ENCODE measurements at regions not wholly inside any gene's neighbourhood (a gene's known extent, or its start where the extent isn't known, plus 50 kb on each side); places are given as distances from the start of the nearest gene placed in this dataset.
"Not testable (repeated sequence)": the region's sequence is repeated elsewhere in the genome, so short reads cannot be mapped to it uniquely, and the experiment has no call there.

- no peak for DNase-seq (ENCODE audit: low spot score in 2 of 2)
- FAIRE-seq, result no peak
Observed at GRCh38 chr1:30446508-30446907, 276.9 kb downstream of the MATN1 start.

GRCh38 chr1:30446095-30446494 is 277.3 kb downstream of the MATN1 start:
- no peak for DNase-seq (ENCODE audit: low spot score in 2 of 2)

GRCh38 chr1:30445449-30445848 is 277.9 kb downstream of the MATN1 start:
- no peak for FAIRE-seq
- DNase-seq (ENCODE audit: low spot score in 2 of 2), result no peak

More at GRCh38 chr1:30446095-30446494, 277.3 kb downstream of the MATN1 start:
- no peak for FAIRE-seq

- no peak for DNase-seq (ENCODE audit: low spot score in 2 of 2)
- no peak for FAIRE-seq
Observed at GRCh38 chr1:30444850-30445249, 278.5 kb downstream of the MATN1 start.

- no peak for DNase-seq (ENCODE audit: low spot score in 2 of 2)
Observed at GRCh38 chr1:30444401-30444800, 279.0 kb downstream of the MATN1 start.

GRCh38 chr1:30438274-30438673 is 285.1 kb downstream of the MATN1 start:
- not testable (repeated sequence) for FAIRE-seq

More at GRCh38 chr1:30444401-30444800, 279.0 kb downstream of the MATN1 start:
- FAIRE-seq, result no peak

GRCh38 chr1:30437059-30437576 is 286.3 kb downstream of the MATN1 start:
- DNase-seq (ENCODE audit: low spot score in 2 of 2) (no peak), FAIRE-seq (no peak)

More at GRCh38 chr1:30438274-30438673, 285.1 kb downstream of the MATN1 start:
- DNase-seq (ENCODE audit: low spot score in 2 of 2), result not testable (repeated sequence)

GRCh38 chr1:30427545-30427944 is 295.8 kb downstream of the MATN1 start:
- FAIRE-seq, result no peak
- DNase-seq (ENCODE audit: low spot score in 2 of 2), result no peak

GRCh38 chr1:30425046-30425445 is 298.3 kb downstream of the MATN1 start:
- DNase-seq (ENCODE audit: low spot score in 2 of 2), result no peak
- no peak for FAIRE-seq

GRCh38 chr1:30423570-30423969 is 299.8 kb downstream of the MATN1 start:
- no peak for FAIRE-seq
- no peak for DNase-seq (ENCODE audit: low spot score in 2 of 2)

GRCh38 chr1:30422251-30422650 is 301.1 kb downstream of the MATN1 start:
- no peak for FAIRE-seq
- DNase-seq (ENCODE audit: low spot score in 2 of 2), result no peak

- no peak for FAIRE-seq
- DNase-seq (ENCODE audit: low spot score in 2 of 2), result no peak
Observed at GRCh38 chr1:30420519-30421050, 302.8 kb downstream of the MATN1 start.

- FAIRE-seq (no peak), DNase-seq (ENCODE audit: low spot score in 2 of 2) (no peak)
Observed at GRCh38 chr1:30419831-30420230, 303.6 kb downstream of the MATN1 start.

- FAIRE-seq, result no peak
- DNase-seq (ENCODE audit: low spot score in 2 of 2), result no peak
Observed at GRCh38 chr1:30418939-30419720, 304.3 kb downstream of the MATN1 start.

- no peak for DNase-seq (ENCODE audit: low spot score in 2 of 2)
- FAIRE-seq, result no peak
Observed at GRCh38 chr1:30418061-30418938, 305.1 kb downstream of the MATN1 start.

GRCh38 chr1:30417701-30418046 is 305.7 kb downstream of the MATN1 start:
- no peak for FAIRE-seq
- no peak for DNase-seq (ENCODE audit: low spot score in 2 of 2)

GRCh38 chr1:30417001-30417700 is 306.2 kb downstream of the MATN1 start:
- DNase-seq (ENCODE audit: low spot score in 2 of 2) (no peak), FAIRE-seq (no peak)

GRCh38 chr1:30416221-30416820 is 307.1 kb downstream of the MATN1 start:
- no peak for FAIRE-seq

GRCh38 chr1:30415171-30415940 is 308.0 kb downstream of the MATN1 start:
- DNase-seq (ENCODE audit: low spot score in 2 of 2) (no peak), FAIRE-seq (no peak)

More at GRCh38 chr1:30416221-30416820, 307.1 kb downstream of the MATN1 start:
- no peak for DNase-seq (ENCODE audit: low spot score in 2 of 2)

Data from frontal cortex (tissue), 3 donors.